ENCODE measurements at regions not wholly inside any gene's neighbourhood (a gene's known extent, or its start where the extent isn't known, plus 50 kb on each side); places are given as distances from the start of the nearest gene placed in this dataset.

GRCh38 chr9:13467157-13467556 is 187.7 kb upstream of the MPDZ start:
- no peak overlapping the region for H3K4me3 ChIP-seq (ENCODE audit: low read depth, low read length)
- no peak for TF ChIP-seq CTCF (conservative IDR thresholded peaks at IDR 0.05; ENCODE audit: low read depth, low read length)
- DNase-seq (ENCODE audit: low read depth), result no peak

GRCh38 chr9:13461414-13461991 is 182.0 kb upstream of the MPDZ start:
- H3K4me3 ChIP-seq (ENCODE audit: low read depth, low read length), result no peak overlapping the region
- DNase-seq (ENCODE audit: low read depth), result no peak
- TF ChIP-seq CTCF (conservative IDR thresholded peaks at IDR 0.05; ENCODE audit: low read depth, low read length), result no peak

- TF ChIP-seq CTCF (conservative IDR thresholded peaks at IDR 0.05; ENCODE audit: low read depth, low read length), result no peak
- H3K4me3 ChIP-seq (ENCODE audit: low read depth, low read length), result no peak overlapping the region
- no peak for DNase-seq (ENCODE audit: low read depth)
Measured at GRCh38 chr9:13459071-13459470, 179.6 kb upstream of the MPDZ start.

GRCh38 chr9:13457795-13458194 is 178.3 kb upstream of the MPDZ start:
- no peak for DNase-seq (ENCODE audit: low read depth)
- TF ChIP-seq CTCF (conservative IDR thresholded peaks at IDR 0.05; ENCODE audit: low read depth, low read length), result no peak
- no peak overlapping the region for H3K4me3 ChIP-seq (ENCODE audit: low read depth, low read length)

GRCh38 chr9:13450723-13451122 is 171.2 kb upstream of the MPDZ start:
- H3K4me3 ChIP-seq (ENCODE audit: low read depth, low read length), result no peak overlapping the region
- TF ChIP-seq CTCF (conservative IDR thresholded peaks at IDR 0.05; ENCODE audit: low read depth, low read length), result no peak
- no peak for DNase-seq (ENCODE audit: low read depth)

- TF ChIP-seq CTCF (conservative IDR thresholded peaks at IDR 0.05; ENCODE audit: low read depth, low read length), result no peak
- no peak overlapping the region for H3K4me3 ChIP-seq (ENCODE audit: low read depth, low read length)
- DNase-seq (ENCODE audit: low read depth), result no peak
Measured at GRCh38 chr9:13448482-13448881, 169.0 kb upstream of the MPDZ start.

- DNase-seq (ENCODE audit: low read depth), result peak; percentile 13
- no peak for TF ChIP-seq CTCF (conservative IDR thresholded peaks at IDR 0.05; ENCODE audit: low read depth, low read length)
- no peak overlapping the region for H3K4me3 ChIP-seq (ENCODE audit: low read depth, low read length)
Measured at GRCh38 chr9:13447843-13448422, 168.4 kb upstream of the MPDZ start.

Measured in choroid plexus epithelial cell (primary cell).